SK-N-SH treated with all-trans-retinoic acid at 6 μM for 48 hours (cell line): ENCODE measurements at regions not wholly inside any gene's neighbourhood (a gene's known extent, or its start where the extent isn't known, plus 50 kb on each side); places are given as distances from the start of the nearest gene placed in this dataset.

Source experiments
- ATAC-seq: fragments of 200-7000 bp; cut with Tn5 transposase; 3 replicates; pipeline ENCODE4 v1.9.1; 2020; ENCODE audit warnings: mild to moderate bottlenecking, moderate library complexity
- ARNTL ChIP-seq: fragments of 450-650 bp; formaldehyde crosslinking; IDR thresholded peaks from 2 replicates; pipeline ENCODE4 v1.5.0; 2020; ENCODE audit warnings: low read depth, mild to moderate bottlenecking, moderate library complexity, borderline replicate concordance
- BACH2 ChIP-seq: fragments of 250-450 bp; sonication (Bioruptor Pico); IDR thresholded peaks from 2 replicates; pipeline ENCODE4 v1.9.0; 2021; ENCODE audit warnings: mild to moderate bottlenecking, borderline replicate concordance
- CREB5 ChIP-seq: fragments of 250-450 bp; sonication (Bioruptor Pico); IDR thresholded peaks from 2 replicates; pipeline ENCODE4 v1.5.1; 2020; ENCODE audit warnings: low read depth, mild to moderate bottlenecking, moderate library complexity
- CSDC2 ChIP-seq: fragments of 250-450 bp; sonication (Bioruptor Pico); IDR thresholded peaks from 2 replicates; pipeline ENCODE4 v1.5.0; 2020; ENCODE audit warnings: mild to moderate bottlenecking, moderate library complexity
- ESRRG ChIP-seq: fragments of 250-450 bp; sonication (Bioruptor Pico); IDR thresholded peaks from 2 replicates; pipeline ENCODE4 v1.6.1; 2021; ENCODE audit warnings: mild to moderate bottlenecking
- GLIS3 ChIP-seq: fragments of 250-450 bp; sonication (Bioruptor Pico); IDR thresholded peaks from 2 replicates; pipeline ENCODE4 v1.5.0; 2020; ENCODE audit warnings: mild to moderate bottlenecking, moderate library complexity
- OSR1 ChIP-seq: fragments of 250-450 bp; sonication (Bioruptor Pico); IDR thresholded peaks from 2 replicates; pipeline ENCODE4 v1.8.0; 2022; ENCODE audit warnings: moderate library complexity, mild to moderate bottlenecking, inconsistent platforms
- POU6F1 ChIP-seq: fragments of 250-450 bp; sonication (Bioruptor Pico); IDR thresholded peaks from 2 replicates; pipeline ENCODE4 v1.8.0; 2021; ENCODE audit warnings: low read depth, mild to moderate bottlenecking, moderate library complexity, borderline replicate concordance
- PPARA ChIP-seq: fragments of 250-450 bp; sonication (Bioruptor Pico); IDR thresholded peaks from 2 replicates; pipeline ENCODE4 v1.5.0; 2020; ENCODE audit warnings: mild to moderate bottlenecking, borderline replicate concordance
- RARB ChIP-seq: fragments of 250-450 bp; sonication (Bioruptor Pico); IDR thresholded peaks from 2 replicates; pipeline ENCODE4 v1.8.0; 2021; ENCODE audit warnings: mild to moderate bottlenecking, moderate library complexity
- SNAI2 ChIP-seq: fragments of 250-450 bp; sonication (Bioruptor Pico); IDR thresholded peaks from 2 replicates; pipeline ENCODE4 v1.5.0; 2020; ENCODE audit warnings: mild to moderate bottlenecking, moderate library complexity
- TCF4 ChIP-seq: fragments of 250-450 bp; sonication (Bioruptor Pico); IDR thresholded peaks from 2 replicates; pipeline ENCODE4 v1.8.0; 2021; ENCODE audit warnings: mild to moderate bottlenecking, moderate library complexity, borderline replicate concordance
- TOX ChIP-seq: fragments of 250-450 bp; sonication (Bioruptor Pico); IDR thresholded peaks from 2 replicates; pipeline ENCODE4 v1.8.0; 2021; ENCODE audit warnings: mild to moderate bottlenecking, moderate library complexity, borderline replicate concordance
- TSHZ2 ChIP-seq: fragments of 250-450 bp; sonication (Bioruptor Pico); IDR thresholded peaks from 2 replicates; pipeline ENCODE4 v1.5.0; 2020; ENCODE audit warnings: mild to moderate bottlenecking, moderate library complexity
- ZC3H10 ChIP-seq: fragments of 250-450 bp; sonication (Bioruptor Pico); IDR thresholded peaks from 2 replicates; pipeline ENCODE4 v1.5.1; 2021; ENCODE audit warnings: mild to moderate bottlenecking, moderate library complexity
- ZFP3 ChIP-seq: fragments of 250-450 bp; sonication (Bioruptor Pico); IDR thresholded peaks from 2 replicates; pipeline ENCODE4 v1.5.0; 2020; ENCODE audit warnings: mild to moderate bottlenecking, moderate library complexity
- ZFP30 ChIP-seq: fragments of 450-650 bp; formaldehyde crosslinking; IDR thresholded peaks from 2 replicates; pipeline ENCODE4 v1.5.0; 2022; ENCODE audit warnings: mild to moderate bottlenecking, moderate library complexity
- ZNF565 ChIP-seq: fragments of 450-650 bp; formaldehyde crosslinking; conservative IDR thresholded peaks from 2 replicates; pipeline ENCODE4 v1.5.0; 2020; ENCODE audit warnings: low read depth, mild to moderate bottlenecking, moderate library complexity
- ZNF70 ChIP-seq: fragments of 450-650 bp; formaldehyde crosslinking; IDR thresholded peaks from 2 replicates; pipeline ENCODE4 v1.5.0; 2020; ENCODE audit warnings: mild to moderate bottlenecking, moderate library complexity
- ZNF8 ChIP-seq: fragments of 450-650 bp; formaldehyde crosslinking; IDR thresholded peaks from 2 replicates; pipeline ENCODE4 v1.5.0; 2020; ENCODE audit warnings: mild to moderate bottlenecking, moderate library complexity
- TF ChIP-seq, protein P1 (sequence below): fragments of 250-450 bp; sonication (Bioruptor Pico); IDR thresholded peaks from 2 replicates; pipeline ENCODE4 v1.8.0; 2020; ENCODE audit warnings: mild to moderate bottlenecking, moderate library complexity, borderline replicate concordance
- TF ChIP-seq, protein P2 (sequence below): fragments of 250-450 bp; sonication (Bioruptor Pico); IDR thresholded peaks from 2 replicates; pipeline ENCODE4 v1.5.1; 2021; ENCODE audit warnings: mild to moderate bottlenecking, moderate library complexity

- ATAC-seq, result no peak
- TF ChIP-seq RARB (CRISPR knock-in tag), result no peak
- no peak for TF ChIP-seq ARNTL (CRISPR knock-in tag)
- TF ChIP-seq SNAI2 (CRISPR knock-in tag), result no peak
- no peak for TF ChIP-seq GLIS3
- TF ChIP-seq CSDC2, result no peak
- TF ChIP-seq ESRRG, result no peak
- no peak for TF ChIP-seq BACH2 (CRISPR knock-in tag)
- no peak for TF ChIP-seq CREB5
- TF ChIP-seq ZFP3 (CRISPR knock-in tag), result no peak
- no peak for TF ChIP-seq OSR1
- no peak for TF ChIP-seq ZFP30 (CRISPR knock-in tag)
- no peak for TF ChIP-seq POU6F1 (CRISPR knock-in tag)
- no peak for TF ChIP-seq ZNF565
- TF ChIP-seq TCF4 (CRISPR knock-in tag), result no peak
- TF ChIP-seq TSHZ2 (CRISPR knock-in tag), result no peak
- no peak for TF ChIP-seq ZNF70 (CRISPR knock-in tag)
- TF ChIP-seq PPARA (CRISPR knock-in tag), result no peak
- TF ChIP-seq, protein P1, sequence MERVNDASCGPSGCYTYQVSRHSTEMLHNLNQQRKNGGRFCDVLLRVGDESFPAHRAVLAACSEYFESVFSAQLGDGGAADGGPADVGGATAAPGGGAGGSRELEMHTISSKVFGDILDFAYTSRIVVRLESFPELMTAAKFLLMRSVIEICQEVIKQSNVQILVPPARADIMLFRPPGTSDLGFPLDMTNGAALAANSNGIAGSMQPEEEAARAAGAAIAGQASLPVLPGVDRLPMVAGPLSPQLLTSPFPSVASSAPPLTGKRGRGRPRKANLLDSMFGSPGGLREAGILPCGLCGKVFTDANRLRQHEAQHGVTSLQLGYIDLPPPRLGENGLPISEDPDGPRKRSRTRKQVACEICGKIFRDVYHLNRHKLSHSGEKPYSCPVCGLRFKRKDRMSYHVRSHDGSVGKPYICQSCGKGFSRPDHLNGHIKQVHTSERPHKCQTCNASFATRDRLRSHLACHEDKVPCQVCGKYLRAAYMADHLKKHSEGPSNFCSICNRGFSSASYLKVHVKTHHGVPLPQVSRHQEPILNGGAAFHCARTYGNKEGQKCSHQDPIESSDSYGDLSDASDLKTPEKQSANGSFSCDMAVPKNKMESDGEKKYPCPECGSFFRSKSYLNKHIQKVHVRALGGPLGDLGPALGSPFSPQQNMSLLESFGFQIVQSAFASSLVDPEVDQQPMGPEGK (CRISPR knock-in tag), result no peak
- no peak for TF ChIP-seq ZNF8 (CRISPR knock-in tag)
- TF ChIP-seq, protein P2, sequence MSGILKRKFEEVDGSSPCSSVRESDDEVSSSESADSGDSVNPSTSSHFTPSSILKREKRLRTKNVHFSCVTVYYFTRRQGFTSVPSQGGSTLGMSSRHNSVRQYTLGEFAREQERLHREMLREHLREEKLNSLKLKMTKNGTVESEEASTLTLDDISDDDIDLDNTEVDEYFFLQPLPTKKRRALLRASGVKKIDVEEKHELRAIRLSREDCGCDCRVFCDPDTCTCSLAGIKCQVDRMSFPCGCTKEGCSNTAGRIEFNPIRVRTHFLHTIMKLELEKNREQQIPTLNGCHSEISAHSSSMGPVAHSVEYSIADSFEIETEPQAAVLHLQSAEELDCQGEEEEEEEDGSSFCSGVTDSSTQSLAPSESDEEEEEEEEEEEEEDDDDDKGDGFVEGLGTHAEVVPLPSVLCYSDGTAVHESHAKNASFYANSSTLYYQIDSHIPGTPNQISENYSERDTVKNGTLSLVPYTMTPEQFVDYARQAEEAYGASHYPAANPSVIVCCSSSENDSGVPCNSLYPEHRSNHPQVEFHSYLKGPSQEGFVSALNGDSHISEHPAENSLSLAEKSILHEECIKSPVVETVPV (CRISPR knock-in tag), result no peak
Observed at GRCh38 chr6:126967296-126968005, 151.0 kb upstream of the RSPO3 start.

- no peak for ATAC-seq
- TF ChIP-seq SNAI2 (CRISPR knock-in tag) (no peak), TCF4 (CRISPR knock-in tag) (no peak), ZNF565 (no peak), TSHZ2 (CRISPR knock-in tag) (no peak), ZNF70 (CRISPR knock-in tag) (no peak), ZC3H10 (CRISPR knock-in tag) (no peak), TOX (CRISPR knock-in tag) (no peak), ESRRG (no peak), GLIS3 (no peak), ARNTL (CRISPR knock-in tag) (no peak), CREB5 (no peak), PPARA (CRISPR knock-in tag) (no peak), OSR1 (no peak)
- TF ChIP-seq, protein P1 (CRISPR knock-in tag), result no peak
Observed at GRCh38 chr6:126976253-126976797, 142.1 kb upstream of the RSPO3 start.
